ENCODE measurements at regions not wholly inside any gene's neighbourhood (a gene's known extent, or its start where the extent isn't known, plus 50 kb on each side); places are given as distances from the start of the nearest gene placed in this dataset.
"Not testable (repeated sequence)": the region's sequence is repeated elsewhere in the genome, so short reads cannot be mapped to it uniquely, and the experiment has no call there.

DNA sequence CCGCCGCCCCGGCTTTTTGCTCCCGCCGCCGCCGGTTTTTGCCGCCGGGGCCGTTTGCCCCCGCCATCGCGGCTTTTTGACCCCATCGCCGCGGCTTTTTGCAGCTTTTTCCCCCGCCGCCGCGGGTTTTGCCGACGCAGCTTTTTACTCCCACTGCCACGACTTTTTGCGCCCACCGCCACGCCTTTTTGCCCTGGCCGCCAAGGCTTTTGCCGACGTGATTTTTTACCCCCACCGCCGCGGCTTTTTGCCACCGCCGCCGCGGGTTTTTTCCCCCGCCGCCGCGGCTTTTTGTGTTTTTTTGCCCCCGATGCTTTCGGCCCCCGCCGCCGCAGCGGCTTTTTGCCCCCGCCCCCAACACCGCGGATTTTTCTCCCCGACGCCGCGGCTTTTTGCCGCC, 5001.9 kb upstream of the OR11H1 start:
- not testable (repeated sequence) for H3K36me3 Mint-ChIP-seq; H3K27me3 Mint-ChIP-seq (ENCODE audit: low read depth); DNase-seq (ENCODE audit: low spot score in 2 of 2, unreplicated experiment in 2 of 2); H3K9me3 Mint-ChIP-seq; H3K4me1 Mint-ChIP-seq; H3K4me3 Mint-ChIP-seq; H3K27ac Mint-ChIP-seq

DNA sequence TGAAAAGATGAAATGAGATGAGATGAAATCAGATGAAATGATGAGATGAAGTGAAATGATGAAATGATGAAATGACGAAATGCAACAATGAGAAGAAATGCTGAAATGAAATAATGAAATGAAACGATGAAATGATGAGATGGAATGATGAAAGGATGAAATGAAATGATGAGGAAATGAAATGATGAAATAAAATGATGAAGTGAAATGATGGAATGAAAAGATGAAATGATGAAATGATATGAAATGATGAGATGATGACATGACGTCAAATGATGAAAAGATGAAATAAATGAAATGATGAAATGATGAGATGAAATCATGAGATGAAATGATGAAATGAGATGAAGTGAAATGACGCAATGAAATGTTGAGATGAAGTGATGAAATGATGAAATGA, 4996.9 kb upstream of the OR11H1 start:
- not testable (repeated sequence) for H3K27me3 Mint-ChIP-seq (ENCODE audit: low read depth); DNase-seq (ENCODE audit: low spot score in 2 of 2, unreplicated experiment in 2 of 2); H3K9me3 Mint-ChIP-seq; H3K36me3 Mint-ChIP-seq; H3K27ac Mint-ChIP-seq; H3K4me3 Mint-ChIP-seq; H3K4me1 Mint-ChIP-seq

DNA sequence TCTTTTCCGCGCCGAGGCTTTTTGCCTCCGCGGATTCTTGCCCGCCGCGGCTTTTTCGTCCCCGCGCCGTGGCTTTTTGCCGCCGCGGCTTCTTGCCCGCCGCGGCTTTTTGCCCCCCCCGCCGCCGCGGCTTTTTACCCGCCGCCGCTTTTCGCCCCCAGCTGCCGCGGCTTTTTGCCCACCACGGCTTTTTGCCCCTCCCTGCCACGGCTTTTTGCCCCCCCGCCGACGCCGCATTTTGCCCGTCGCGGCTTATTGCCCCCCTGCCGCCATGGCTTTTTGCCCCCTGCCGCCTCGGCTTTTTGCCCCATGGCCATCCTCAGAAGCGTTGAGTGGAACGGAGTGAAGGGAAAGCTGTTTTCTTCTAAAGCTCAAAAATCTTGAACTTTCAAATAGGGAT, 4955.5 kb upstream of the OR11H1 start:
- not testable (repeated sequence) for H3K27me3 Mint-ChIP-seq (ENCODE audit: low read depth); H3K4me1 Mint-ChIP-seq; H3K4me3 Mint-ChIP-seq; H3K9me3 Mint-ChIP-seq; H3K36me3 Mint-ChIP-seq; DNase-seq (ENCODE audit: low spot score in 2 of 2, unreplicated experiment in 2 of 2); H3K27ac Mint-ChIP-seq

DNA sequence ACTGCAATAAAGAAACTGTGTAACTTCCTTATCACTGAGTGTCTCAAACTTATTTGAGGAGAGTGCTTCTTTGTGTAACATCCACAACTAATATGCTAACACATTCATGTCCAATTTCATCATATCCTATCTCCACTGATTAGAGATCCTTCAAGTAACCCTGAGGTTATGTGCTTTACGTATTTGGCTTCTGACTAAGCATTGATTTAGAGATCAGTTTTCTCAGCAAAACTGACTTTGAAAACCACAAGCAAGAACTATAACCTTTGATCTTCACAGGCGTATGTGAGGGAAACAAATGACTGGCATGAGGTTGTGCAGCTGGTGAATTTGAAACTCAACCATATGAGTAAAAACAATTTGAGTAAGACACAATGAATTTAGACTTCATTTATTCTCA, 4926.9 kb upstream of the OR11H1 start:
- not testable (repeated sequence) for DNase-seq (ENCODE audit: low spot score in 2 of 2, unreplicated experiment in 2 of 2); H3K27me3 Mint-ChIP-seq (ENCODE audit: low read depth); H3K4me1 Mint-ChIP-seq; H3K4me3 Mint-ChIP-seq; H3K36me3 Mint-ChIP-seq; H3K27ac Mint-ChIP-seq; H3K9me3 Mint-ChIP-seq

DNA sequence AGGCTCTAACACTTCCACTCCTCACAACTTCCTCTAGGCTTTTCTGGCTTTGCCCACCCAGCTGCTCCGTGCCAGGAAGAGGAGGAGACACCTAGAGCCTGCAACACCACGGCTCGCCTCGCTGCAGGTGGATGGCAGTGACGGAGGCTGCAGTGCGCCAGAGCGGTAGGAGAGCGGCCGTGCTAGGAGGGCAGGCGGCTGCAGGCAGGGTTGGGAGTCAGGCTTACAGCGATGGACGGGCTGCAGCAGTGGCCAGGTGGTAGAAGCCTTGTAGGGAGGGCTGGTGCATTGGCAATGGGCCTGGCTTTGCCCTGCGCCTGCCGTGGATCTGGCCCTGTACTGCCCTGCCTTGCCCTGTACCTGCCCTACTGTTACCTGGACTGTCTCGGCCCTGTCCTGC, 4896.0 kb upstream of the OR11H1 start:
- H3K4me1 Mint-ChIP-seq; H3K36me3 Mint-ChIP-seq; H3K9me3 Mint-ChIP-seq; H3K4me3 Mint-ChIP-seq; H3K27me3 Mint-ChIP-seq (ENCODE audit: low read depth); DNase-seq (ENCODE audit: low spot score in 2 of 2, unreplicated experiment in 2 of 2); H3K27ac Mint-ChIP-seq: not testable (repeated sequence)

DNA sequence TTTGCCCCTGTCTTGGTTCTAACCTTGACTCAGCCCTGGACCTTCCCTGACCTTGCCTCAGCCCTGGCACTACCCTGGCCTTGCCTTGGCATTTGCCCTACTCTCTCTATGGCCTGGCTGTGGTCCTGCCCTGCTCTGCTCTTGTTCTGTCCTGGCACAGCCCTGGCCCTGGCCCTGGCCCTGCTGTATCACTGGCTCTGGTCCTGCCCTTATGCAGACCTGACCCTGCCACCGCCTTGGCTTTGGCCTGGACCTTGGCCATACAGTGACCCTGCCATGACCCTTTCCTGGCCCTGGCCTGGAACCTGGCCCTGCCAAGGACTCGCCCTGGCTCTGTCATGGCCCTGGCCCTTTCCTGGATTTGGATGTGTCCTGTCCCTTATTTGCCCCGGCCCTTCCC, 4892.7 kb upstream of the OR11H1 start:
- not testable (repeated sequence) for H3K27ac Mint-ChIP-seq; DNase-seq (ENCODE audit: low spot score in 2 of 2, unreplicated experiment in 2 of 2); H3K4me1 Mint-ChIP-seq; H3K4me3 Mint-ChIP-seq; H3K9me3 Mint-ChIP-seq; H3K27me3 Mint-ChIP-seq (ENCODE audit: low read depth); H3K36me3 Mint-ChIP-seq

DNA sequence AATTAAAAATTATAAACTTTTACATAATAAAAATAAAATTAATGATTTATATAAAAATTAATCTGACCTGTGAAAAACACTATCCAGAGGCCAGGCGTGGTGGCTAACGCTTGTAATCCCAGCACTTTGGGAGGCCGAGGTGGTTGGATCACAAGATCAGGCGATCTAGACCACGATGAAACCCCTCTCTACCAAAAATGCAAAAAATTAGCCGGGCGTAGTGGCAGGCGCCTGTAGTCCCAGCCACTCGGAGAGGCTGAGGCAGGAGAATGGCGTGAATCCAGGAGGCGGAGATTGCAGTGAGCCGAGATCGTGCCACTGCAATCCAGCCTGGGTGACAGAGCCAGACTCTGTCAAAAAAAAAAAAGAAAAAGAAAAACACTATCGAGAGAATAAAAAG, 4865.2 kb upstream of the OR11H1 start:
- not testable (repeated sequence) for H3K4me1 Mint-ChIP-seq; H3K4me3 Mint-ChIP-seq; DNase-seq (ENCODE audit: low spot score in 2 of 2, unreplicated experiment in 2 of 2); H3K27me3 Mint-ChIP-seq (ENCODE audit: low read depth); H3K9me3 Mint-ChIP-seq; H3K36me3 Mint-ChIP-seq; H3K27ac Mint-ChIP-seq

DNA sequence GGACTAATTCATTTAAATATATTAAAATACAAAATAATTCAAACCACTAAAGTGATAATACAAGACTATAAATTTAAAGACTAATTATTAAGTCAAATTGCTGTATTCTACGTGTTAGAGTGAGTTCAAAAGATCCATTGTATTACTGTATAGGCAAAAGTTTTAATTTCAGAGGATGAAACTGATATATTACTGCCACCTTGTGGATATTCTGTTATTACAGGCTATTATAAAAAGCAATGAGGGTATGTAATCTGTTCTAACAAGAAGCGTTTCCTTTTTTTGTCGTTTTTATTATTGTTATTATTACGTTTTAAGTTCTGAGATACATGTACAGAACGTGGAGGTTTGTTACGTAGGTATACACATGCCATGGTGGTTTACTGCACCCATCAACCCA, 4854.9 kb upstream of the OR11H1 start:
- H3K27ac Mint-ChIP-seq; DNase-seq (ENCODE audit: low spot score in 2 of 2, unreplicated experiment in 2 of 2); H3K9me3 Mint-ChIP-seq; H3K36me3 Mint-ChIP-seq; H3K4me3 Mint-ChIP-seq; H3K27me3 Mint-ChIP-seq (ENCODE audit: low read depth); H3K4me1 Mint-ChIP-seq: not testable (repeated sequence)

DNA sequence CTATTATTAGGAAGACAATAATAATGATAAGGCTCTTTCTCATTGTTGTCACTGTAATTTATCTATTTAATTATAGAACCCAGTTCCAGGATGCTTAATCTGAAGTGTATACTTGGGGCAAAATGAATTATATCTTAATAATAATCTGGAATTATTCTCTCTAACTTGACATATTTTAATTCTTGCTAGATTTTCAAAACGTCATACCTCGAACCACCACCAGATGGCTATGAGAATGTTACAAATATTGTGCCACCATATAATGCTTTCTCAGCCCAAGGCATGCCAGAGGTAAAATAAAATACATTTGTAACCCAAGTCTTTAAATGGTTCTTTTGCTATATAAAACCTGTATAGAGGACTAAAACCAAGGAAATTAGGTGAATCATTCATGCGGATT, 4849.3 kb upstream of the OR11H1 start:
- not testable (repeated sequence) for H3K4me3 Mint-ChIP-seq; H3K9me3 Mint-ChIP-seq; H3K36me3 Mint-ChIP-seq; H3K27me3 Mint-ChIP-seq (ENCODE audit: low read depth); H3K4me1 Mint-ChIP-seq; DNase-seq (ENCODE audit: low spot score in 2 of 2, unreplicated experiment in 2 of 2); H3K27ac Mint-ChIP-seq

DNA sequence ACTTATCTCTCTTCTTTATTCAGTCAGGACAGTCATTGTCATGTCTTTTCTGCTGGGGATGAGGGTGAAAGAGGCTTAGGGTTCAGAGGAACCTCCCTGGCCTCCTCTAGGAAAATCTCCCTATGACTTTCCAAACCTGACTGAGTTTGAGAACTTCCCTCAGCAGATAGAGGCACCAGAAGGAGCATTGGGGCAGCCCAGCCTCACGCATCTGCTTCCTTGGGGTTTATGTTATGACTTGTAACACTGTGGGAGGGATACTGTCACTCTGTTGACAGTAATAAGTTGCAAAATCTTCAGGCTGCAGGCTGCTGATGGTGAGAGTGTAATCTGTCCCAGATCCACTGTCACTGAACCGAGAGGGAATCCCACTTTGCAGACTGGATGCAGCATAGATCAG, 4842.6 kb upstream of the OR11H1 start:
- H3K36me3 Mint-ChIP-seq; H3K27ac Mint-ChIP-seq; DNase-seq (ENCODE audit: low spot score in 2 of 2, unreplicated experiment in 2 of 2); H3K4me3 Mint-ChIP-seq; H3K9me3 Mint-ChIP-seq; H3K27me3 Mint-ChIP-seq (ENCODE audit: low read depth); H3K4me1 Mint-ChIP-seq: not testable (repeated sequence)

DNA sequence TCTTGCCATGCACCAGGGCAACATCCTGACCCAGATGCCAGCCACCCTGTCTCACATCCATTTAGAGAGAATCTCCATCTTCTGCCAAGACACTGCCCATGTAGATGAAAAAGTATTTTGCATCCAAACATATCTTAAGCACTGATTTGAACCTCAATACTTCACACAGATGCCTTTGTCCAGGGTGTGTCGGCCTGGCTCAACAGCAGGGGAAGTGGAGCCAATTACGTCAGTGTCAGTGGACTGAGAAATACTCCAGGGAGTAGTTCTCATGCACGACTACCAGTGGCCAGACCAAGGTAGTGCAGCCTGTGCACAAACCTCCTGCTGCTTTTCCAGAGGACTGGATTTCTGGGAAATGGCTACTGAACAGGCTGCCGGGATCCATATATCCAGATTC, 4840.7 kb upstream of the OR11H1 start:
- not testable (repeated sequence) for H3K36me3 Mint-ChIP-seq; DNase-seq (ENCODE audit: low spot score in 2 of 2, unreplicated experiment in 2 of 2); H3K27ac Mint-ChIP-seq; H3K27me3 Mint-ChIP-seq (ENCODE audit: low read depth); H3K4me1 Mint-ChIP-seq; H3K4me3 Mint-ChIP-seq; H3K9me3 Mint-ChIP-seq

DNA sequence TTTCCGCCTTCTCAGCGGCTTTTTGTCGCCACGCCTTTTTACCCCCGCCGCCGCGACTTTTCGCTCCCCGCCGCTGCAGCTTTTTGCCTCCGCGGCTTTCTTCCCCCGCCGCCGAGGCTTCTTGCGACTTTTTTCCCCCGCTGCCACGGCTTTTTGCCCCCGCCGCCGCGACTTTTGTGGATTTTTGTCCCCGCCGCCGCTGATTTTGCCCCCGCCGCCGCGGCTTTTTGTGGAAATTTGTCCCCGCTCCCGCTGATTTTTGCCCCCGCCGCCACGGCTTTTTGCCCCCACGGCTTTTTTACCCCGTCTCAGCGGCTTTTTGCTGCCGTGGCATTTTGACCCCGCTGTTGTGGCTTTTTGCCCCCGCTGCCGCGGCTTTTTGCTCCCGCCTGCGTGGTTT, 4829.2 kb upstream of the OR11H1 start:
- H3K4me3 Mint-ChIP-seq; H3K27me3 Mint-ChIP-seq (ENCODE audit: low read depth); H3K36me3 Mint-ChIP-seq; H3K27ac Mint-ChIP-seq; H3K9me3 Mint-ChIP-seq; H3K4me1 Mint-ChIP-seq; DNase-seq (ENCODE audit: low spot score in 2 of 2, unreplicated experiment in 2 of 2): not testable (repeated sequence)

DNA sequence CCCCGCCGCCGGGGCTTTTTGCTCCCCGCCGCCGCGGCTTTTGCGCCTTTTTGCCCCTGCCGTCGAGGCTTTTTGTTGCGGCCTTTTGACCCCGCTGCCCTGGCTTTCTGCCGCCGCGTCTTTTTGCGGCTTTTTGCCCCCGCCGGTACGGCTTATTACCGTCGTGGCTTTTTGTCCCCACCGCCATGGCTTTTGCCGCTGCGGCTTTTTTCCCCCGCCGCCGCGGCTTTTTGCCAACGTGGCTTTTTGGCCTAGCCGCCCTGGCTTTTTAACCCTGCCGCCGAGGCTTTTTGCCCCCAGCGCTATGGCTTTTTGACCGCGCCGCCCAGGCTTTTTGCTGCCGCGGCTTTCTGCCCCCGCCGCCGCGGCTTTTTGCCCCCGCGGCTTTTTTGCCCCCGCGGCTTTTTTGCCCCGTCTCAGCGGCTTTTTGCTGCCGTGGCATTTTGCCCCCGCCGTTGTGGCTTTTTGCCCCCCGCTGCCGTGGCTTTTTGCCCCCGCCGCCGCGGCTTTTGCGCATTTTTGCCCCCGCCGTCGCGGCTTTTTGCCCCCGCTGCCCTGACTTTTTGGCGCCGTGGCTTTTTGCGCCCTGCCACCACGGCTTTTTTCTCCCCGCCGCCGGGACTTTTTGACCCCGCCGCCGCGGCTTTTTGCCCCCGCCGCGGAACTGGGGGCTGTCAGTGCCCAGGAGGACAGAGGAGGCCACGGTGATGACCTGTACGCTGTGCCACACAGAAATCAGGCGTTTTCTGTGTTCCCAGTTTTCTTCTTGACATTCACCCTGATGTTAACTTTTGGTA, 4828.5 kb upstream of the OR11H1 start:
- DNase-seq (ENCODE audit: low spot score in 2 of 2, unreplicated experiment in 2 of 2); H3K27ac Mint-ChIP-seq; H3K36me3 Mint-ChIP-seq; H3K4me3 Mint-ChIP-seq; H3K27me3 Mint-ChIP-seq (ENCODE audit: low read depth); H3K4me1 Mint-ChIP-seq; H3K9me3 Mint-ChIP-seq: not testable (repeated sequence)

DNA sequence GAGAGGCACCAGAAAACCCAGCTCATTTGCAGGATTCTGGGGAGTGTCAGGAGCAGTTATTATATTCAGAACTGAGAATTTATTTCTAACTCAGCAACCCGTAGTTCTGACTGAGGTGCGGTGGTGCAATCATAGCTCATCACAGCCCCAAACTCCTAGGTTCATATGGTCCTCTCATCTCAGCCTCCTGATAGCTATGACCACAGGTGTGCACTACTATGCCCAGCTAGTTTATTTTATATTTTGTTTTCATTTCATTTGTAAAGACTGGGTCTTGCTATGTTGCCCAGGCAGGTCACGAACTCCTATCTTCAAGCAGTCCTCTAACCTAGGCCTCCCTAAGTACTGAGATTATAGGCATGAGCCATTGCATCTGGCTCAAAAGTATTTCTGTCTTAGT, 4819.8 kb upstream of the OR11H1 start:
- peaks cover 21% of the 10 kb centered on the region for H3K9me3 Mint-ChIP-seq
- not testable (repeated sequence) for H3K36me3 Mint-ChIP-seq; H3K27me3 Mint-ChIP-seq (ENCODE audit: low read depth); H3K4me1 Mint-ChIP-seq; H3K4me3 Mint-ChIP-seq; DNase-seq (ENCODE audit: low spot score in 2 of 2, unreplicated experiment in 2 of 2); H3K27ac Mint-ChIP-seq

DNA sequence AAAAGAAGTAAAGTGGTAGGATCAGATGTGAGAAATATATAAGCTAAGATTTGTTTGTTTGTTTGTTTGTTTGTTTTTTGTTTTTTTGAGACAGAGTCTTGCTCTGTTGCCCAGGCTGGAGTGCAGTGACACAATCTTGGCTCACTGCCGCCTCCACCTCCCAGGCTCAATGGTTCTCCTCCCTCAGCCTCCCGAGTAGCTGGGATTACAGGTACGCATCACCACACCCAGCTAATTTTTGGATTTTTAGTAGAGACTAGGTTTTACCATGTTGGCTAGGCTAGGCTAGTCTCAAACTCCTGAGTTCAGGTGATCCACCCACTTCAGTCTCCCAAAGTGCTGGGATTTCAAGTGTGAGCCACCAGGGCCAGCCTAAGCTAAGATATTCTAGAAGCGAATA, 4817.1 kb upstream of the OR11H1 start:
- H3K36me3 Mint-ChIP-seq; DNase-seq (ENCODE audit: low spot score in 2 of 2, unreplicated experiment in 2 of 2); H3K4me1 Mint-ChIP-seq; H3K27ac Mint-ChIP-seq; H3K4me3 Mint-ChIP-seq; H3K27me3 Mint-ChIP-seq (ENCODE audit: low read depth): not testable (repeated sequence)
- peaks cover 43% of the 10 kb centered on the region for H3K9me3 Mint-ChIP-seq

Measured in mesothelial cell of epicardium (in vitro differentiated cells).